HG02981 (cell line): ENCODE measurements at regions not wholly inside any gene's neighbourhood (a gene's known extent, or its start where the extent isn't known, plus 50 kb on each side); places are given as distances from the start of the nearest gene placed in this dataset.

Experiments used
- ATAC-seq: cut with Tn5 transposase; IDR thresholded peaks from one replicate; pipeline ENCODE4 v1.9.1; 2021; ENCODE audit warnings: mild to moderate bottlenecking, moderate library complexity; ENCODE audit not compliant: unreplicated experiment

DNA sequence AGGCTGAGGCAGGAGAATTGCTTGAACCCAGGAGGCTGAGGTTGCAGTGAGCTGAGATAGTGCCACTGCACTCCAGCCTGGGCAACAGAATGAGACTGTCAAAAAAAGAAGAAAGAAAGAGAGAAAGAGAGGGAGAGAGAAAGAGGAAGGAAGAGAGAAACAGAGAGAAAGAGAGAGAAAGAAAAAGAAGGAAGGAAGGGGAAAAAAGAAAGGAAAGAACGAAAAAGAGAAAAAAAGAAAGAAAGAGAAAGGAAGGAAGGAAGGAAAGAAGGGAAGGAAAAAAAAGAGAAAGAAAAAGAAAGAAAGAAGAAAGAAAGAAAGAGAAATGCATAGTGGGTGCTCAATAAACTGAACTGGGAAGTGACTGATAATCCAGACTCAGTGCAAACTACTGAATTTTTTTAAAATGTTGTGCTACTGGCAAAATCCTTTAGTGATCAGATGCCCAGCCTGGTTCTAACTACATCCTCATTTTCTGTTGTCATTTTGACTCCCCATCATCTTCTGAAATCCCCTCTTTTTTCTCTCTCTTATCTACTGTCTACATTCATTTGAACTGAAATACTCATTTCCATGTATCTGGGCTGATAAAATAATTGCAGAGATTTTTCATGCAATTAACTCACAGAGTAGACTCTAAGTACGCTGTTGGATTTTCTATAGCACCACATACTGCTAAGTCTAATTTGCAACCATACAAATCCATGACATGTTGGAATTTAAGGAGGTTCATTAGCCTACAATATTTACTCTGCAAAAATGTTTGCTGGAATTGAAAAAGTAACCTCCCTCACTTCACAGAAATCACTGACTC lies 85.3 kb upstream of the HIVEP1 start:
- no peak for ATAC-seq

DNA sequence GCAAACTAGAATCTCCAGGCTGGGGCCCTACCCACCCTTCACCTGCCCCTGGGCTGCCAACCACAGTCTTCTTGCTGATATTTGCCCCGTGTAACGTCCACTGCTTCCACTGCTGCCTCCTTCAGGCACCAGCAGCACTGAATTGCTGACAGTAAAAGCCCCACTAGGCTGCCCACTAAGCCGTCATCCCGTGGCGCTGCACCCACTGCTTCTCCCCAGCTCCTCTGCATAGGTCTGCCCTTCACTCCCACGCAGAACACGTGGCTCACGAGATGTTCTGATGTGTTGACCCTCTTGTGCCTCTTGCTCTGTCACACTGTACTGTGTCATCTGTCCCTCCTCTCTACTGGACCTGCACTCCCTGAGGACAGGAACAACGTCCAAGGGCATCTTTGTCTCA lies 86.3 kb upstream of the HIVEP1 start:
- no peak for ATAC-seq

DNA sequence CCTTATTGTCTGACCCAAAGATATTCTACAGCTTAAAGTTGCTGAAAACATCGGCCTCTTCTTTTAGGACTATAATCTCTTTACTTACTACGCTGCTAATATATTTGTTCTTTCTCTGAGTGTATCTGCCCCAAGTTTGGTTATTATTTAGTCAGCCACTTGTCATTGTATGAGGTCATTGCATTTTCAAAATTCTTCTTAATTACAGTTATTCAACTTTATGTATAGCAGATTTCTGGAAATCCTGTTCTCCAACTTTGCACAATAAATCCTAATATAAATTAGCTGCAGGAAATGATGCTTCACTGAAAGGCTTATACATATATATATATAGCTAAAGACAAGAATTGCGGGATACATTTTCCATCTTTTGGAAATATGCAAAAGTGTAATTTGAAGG lies 88.5 kb upstream of the HIVEP1 start:
- ATAC-seq: no peak

DNA sequence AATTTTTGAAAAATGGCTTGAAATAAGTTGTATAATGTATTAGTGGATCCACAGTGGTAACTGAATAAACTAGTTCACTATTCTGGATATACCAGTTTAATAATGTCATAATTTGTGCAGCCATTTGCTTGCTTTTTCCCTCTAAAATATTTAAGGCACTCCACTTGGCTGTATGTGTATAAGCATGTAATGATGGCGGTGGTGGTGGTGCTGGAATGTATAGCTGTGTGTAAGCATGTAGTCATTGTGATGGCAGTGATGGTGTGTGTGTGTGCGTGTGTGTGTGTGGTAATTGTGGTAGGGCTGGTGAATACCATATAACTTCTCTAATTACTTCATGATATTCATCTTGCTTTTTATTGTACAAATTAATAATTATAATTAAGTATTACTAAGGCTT lies 89.2 kb upstream of the HIVEP1 start:
- ATAC-seq: no peak

DNA sequence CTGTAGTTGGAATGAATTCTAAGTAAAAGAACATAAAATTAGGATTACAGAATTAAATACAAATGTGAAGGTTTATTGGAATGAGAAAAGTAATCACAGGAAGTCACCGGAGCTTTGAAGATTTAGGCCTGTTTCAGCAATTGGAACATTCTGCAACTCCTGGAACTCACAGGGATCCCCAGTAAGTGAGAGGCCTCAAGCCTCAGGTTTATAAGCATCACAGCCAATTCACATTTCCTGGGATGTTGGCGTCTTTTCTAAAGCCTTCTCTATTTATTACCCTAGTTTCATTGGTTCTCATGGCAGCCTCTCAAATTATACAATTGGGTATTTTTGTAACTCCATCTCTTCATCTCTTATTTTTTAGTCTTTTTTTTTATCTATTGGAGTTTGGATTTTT lies 90.4 kb upstream of the HIVEP1 start:
- no peak for ATAC-seq

DNA sequence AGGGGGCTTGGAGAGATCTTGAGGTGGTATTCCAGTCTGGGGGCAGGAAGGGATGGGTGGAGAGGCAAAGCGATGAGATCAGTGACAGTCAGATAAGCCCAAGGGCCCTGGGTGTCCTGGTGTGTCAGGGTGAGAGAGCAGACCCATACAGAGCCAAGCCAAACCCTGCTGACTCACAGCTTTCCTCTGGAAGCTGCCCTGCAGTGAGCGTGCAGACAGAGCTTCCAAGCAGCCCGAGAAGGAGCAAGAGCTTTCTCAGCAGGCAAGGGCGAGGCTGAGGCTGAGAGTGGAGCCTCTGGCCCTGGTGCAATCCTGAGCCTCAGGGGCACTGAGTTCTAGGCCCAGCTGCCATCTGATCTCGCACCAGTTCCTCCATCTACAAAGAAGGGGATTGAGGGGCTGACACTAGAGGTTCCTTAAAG lies 91.1 kb upstream of the HIVEP1 start:
- no peak for ATAC-seq

DNA sequence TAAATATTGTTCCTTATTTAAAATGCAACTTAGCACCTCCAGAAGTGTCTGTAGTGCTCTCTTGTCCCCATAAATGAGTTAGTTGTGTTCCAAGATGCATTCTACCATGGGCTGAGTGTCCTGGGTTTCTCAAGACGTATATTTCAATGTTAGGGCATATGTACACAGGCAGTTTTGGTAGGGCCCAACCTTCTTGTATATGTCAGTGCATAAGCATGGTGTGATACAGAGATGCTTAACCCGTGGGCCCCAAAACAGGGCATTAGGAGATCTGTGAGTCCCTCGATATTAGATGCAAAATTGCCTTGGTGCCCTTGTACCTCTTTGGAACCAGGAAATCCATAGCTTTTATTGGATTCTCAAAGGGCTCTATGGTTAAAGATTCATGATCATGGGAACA lies 91.5 kb upstream of the HIVEP1 start:
- no peak for ATAC-seq

DNA sequence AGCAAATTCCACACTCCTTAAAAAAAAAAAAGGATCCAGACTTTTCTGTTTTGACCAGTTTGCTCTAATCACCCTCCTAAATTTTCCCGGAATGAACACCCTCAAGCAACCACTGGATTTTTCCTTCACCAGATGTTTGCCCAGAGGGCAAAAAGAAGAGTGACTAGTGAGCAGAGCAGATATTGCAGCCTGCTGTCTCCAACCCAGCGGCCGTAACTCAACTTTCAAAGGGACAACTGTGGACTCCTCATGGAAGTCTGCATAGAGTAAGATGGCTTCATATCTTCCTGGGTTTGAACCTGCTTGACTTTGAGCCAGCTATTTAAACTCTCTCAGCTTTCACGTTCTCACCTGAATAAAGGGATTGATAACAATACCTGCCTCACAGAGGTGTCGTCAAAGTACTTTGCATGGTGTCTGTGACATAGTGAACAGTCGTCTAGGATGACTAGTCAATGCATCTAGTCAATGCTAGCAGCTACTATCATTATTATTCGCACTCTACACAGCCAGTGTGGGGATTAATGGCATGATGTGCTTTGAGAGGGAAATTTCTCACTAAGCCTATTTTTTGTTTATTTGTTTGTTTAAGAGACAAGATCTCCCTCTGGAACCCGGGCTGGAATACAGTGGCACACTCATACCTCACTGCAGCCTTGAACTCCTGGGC lies 92.2 kb upstream of the HIVEP1 start:
- no peak for ATAC-seq

DNA sequence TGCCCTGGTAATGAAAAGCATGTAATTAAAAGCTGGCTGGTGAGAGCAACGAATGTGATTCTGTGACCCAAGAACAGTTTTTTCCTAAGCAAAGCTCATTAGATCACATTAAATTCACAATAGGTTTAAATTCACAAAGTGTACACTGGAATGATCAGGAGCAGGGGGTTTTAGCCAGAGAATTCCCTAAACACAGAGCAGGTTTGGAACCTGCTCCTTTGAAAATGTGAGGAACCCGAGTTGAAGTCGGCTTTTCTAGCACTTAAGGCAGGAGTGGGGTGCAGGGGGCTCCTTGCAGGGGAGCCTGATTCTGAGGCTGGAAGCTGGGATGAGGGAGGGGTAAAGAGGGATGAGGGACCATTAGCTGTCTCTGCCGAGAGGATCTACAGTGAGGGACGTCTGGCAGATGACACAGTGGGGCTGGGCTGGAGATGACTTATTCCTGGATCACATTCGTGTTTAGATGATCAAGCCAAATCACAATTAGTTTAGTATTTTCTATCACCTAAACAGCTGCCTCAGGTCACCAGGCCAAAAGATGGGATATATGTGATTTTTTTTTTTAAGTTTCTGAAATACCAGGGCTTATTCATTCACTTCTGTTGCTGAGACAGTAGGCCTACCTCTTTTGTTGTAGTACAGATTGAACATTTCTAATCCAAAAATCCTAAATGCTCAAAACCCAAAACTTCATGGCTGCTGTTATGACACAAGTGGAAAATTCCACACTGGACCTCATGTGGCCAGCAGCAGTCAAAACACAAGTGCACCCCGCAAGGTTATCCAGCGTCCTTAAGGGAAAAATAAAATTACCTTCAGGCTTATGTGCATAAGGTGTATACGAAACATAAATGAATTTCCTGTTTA lies 93.1 kb upstream of the HIVEP1 start:
- no peak for ATAC-seq

DNA sequence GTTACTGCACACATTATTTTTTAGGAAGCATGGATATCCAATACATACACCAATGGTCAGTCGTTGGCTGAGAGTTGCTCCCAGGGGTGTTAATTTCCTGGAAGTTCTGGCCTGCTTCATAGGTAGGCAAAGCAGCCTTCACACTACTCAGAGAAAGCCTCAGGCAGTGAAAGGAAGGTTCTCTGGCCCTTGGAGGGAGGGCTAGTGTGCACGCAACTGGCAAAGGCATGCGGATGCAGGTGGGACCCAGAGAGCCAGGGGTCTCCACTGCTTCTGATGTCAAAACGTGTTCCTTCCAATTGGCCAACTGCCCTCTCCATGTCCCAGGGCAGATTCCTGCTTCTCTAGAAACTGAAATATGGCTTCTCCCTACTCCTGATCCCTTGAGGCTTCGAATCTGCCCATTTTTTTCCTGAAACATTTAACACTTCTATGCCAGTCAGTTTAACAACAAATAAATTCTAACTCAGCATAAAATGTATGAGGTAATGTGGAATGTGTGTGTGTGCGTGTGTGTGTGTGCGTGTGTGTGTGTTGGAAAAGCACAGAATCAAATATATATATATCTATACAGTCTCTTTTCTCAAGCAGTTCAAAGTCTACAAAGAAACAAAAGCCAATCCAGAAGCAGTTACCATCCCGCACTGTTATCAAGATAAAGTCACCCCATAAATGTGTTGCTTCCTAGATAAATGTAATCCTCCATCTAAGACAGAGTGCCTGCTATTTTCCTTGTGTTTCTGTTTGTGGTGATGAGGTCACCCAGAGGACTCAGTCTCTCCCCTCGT lies 94.0 kb upstream of the HIVEP1 start:
- no peak for ATAC-seq

DNA sequence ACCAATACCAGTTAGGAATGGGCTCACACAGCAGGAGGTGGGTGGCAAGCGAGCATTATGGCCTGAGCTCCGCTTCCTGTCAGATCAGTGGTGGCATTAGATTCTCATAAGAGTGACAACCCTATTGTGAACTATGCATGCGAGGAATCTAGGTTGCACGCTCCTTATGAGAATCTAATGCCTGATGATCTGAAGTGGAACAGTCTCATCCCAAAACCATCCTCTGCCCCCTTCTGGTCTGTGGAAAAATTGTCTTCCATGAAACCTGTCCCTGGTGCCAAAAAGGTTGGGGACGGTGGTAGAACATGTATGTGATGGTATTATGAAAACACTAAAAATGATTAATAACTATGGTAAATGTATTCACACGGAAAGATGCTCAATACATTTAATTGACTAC lies 99.7 kb upstream of the HIVEP1 start:
- ATAC-seq: no peak

DNA sequence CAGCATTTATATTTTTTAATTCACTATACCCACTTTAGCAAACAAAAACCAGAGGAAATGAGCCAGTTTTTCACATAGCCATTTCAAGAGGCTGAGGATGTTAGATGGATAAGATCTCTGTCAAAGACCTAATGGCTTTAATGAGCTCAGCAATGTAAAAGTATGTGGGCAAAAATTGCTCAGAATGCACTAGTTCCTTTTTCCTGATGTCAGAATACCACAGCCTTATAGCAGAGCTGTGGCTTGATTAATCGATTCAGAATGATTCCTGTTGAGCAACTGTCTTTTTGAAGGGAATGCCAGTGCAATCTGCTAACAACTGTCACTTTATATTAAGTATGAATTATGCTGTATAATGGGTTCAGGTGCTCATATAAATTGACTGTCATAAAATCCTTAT lies 100.6 kb upstream of the HIVEP1 start:
- ATAC-seq: no peak

DNA sequence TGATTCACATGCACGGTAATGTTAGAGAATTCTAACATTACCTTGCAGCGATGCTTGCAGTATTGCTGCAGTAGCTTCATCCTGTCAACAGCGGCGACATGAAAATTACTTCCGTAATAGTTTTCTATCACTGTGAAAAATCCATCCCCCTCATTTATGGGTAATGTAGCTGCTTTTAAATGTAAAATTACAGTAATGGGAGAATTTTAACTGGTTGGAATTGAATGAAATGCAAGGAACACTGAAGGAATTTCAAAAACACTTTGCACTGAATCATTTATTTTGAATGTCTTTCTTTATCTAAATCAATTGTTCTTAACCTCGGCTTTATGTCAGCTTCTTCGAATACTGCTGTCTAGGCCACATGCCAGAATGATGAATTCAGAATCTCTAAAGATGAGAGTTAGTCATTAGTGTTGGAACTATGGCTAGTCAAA lies 102.4 kb upstream of the HIVEP1 start:
- ATAC-seq: no peak

DNA sequence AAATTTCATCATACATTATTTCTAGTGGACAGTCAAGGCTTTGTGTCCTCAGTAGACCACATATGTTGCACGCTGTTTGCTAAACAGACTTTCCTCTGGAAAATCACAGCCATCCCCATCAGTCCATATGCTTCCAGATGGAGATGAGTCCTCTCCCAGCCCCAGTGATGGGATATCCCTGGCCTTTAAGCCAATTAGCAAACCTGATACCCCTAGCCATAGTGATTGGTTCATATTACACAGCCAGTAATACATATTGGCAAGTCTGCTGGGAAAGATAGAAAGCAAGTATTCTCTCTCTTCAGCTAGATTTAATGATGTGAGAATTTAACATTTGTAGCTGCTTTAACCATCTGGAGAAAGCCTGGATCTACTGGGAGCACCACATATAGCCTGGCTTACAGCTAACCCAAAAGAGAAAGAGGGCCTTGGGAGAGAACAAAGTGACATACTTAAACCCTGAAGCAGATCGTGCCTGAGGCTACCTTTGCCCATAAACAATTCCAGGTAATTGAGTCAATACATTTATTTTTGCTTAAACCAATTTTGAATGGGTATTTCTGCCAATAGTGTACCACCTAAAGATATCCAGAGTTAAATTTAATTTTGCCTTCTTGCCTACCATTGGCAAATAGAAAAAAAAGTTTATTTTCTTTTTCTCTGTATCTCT lies 103.5 kb upstream of the HIVEP1 start:
- ATAC-seq: no peak

DNA sequence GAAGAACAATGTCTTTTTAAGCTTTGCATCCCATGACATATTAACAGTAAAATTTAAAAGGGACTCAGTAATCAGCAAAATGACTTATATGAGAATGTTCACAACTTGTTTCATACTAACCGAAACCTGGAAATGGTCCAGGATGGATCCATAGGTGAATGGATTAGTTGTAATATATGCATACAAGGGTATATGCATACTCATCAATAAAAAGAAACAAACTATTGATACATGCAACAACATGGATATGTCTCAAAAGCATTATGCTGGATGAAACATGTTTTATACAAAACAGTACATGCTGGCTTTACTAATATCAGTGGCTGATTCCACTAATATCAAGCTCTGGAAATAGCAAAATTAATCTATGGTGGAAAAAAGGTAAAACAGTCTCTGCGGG lies 108.5 kb upstream of the HIVEP1 start:
- ATAC-seq: no peak

DNA sequence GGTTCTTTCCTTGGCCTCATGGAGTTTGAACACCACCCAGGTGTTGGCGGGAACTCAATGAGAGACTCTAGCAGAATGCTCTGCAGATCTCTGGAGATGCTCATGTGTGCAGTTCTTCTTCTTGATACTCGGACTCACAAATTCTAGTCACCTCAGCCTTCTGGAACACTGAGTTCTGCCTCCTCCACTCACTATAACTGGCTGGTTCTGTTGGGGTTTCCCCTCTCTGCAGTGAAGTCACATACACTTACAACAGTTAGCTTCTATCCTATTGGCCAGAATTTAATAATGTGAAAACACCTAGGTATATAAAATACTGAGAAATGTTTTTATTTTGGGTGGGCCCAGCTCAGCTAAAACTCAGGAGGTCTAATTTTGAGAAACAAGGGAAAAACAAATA lies 109.6 kb upstream of the HIVEP1 start:
- ATAC-seq: no peak

DNA sequence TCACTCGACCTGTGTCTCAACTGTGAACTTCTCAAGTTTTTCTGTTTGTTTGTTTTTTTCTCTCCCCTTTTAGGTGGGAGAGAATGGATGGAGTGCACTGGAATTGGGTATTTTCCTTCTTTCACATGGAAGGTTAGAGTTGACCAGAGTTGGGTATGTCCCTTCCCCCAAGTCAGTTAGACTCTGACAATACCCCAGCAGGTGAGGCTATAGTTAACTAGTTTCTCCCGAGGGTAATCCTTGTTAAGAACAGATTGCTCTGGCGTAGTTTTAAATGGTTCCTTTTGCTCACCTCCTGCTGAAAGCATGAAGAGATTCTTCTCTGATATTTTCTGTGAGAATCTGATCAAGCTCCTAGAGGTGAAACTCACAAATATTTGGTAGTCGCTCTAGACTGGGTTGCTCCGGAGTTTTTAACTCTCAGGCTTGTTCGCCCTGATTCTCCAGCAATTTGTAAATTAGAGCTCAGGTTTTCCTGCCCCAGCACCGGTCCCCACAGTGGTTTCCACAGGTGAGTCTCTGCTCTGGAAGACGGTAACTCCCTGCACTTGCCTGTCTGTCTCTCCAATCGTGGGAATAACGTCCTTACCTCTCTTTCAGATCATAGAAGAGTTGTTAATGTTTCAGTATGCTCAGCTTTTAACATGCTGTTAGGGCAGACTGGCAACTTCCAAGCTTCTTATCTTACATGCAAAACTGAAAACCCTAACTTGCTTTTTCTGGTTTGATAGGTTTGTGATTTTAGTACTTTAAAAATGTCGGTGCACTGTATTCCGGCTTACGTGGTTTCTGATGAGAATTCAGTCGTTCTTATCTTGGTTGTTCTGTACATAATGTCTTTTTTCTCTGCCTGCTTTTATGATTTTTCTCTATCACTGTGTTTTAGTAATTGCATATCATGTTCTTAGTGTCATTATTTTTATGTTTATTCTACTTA lies 111.2 kb upstream of the HIVEP1 start:
- no peak for ATAC-seq

DNA sequence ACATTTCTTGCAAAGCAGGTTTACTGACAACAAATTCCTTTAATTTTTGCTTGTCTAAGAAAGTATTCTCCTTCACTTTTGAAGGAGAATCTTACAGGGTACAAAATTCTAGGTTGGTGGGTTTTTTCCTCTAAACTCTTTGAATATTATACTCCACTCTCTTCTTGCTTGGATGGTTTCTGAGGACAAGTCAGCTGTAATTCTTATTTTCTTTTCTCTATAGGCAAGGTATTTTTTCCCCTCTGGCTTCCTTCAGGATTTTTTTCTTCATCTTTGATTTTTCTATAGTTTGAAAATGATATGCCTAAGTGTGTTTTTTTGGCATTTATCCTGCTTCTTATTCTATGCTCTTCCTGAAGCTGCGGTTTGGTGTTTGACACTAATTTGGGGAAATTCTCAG lies 112.5 kb upstream of the HIVEP1 start:
- ATAC-seq: no peak

DNA sequence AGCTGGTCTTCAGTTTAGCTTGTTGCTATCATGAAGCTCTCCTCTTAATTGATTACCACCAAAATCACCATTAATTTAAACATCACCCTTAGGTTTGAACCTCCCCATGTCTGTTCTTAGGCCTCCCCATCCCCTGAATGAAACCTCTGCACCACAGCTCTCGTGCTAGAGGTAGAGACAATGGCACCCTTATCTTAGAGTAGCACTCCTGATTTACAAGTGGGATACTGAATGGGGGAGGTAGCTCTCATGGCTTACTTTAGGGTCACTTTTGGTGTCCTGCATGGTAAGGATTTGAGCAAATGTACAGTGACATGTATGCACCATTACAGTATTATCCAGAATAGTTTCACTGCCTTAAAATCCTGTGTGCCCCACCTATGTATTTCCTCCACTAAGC lies 115.6 kb upstream of the ADTRP start:
- no peak for ATAC-seq
